ENCODE measurements at regions not wholly inside any gene's neighbourhood (a gene's known extent, or its start where the extent isn't known, plus 50 kb on each side); places are given as distances from the start of the nearest gene placed in this dataset.

- TF ChIP-seq CTCF (IDR thresholded peaks at IDR 0.05; ENCODE audit: insufficient read depth, low read length, poor library complexity, severe bottlenecking) (no peak), EZH2phosphoT487 (conservative IDR thresholded peaks at IDR 0.05; ENCODE audit: low read length) (no peak)
Measured at GRCh38 chr1:4059270-4059669, 159.2 kb upstream of the C1orf174 start.
